ENCODE measurements at regions not wholly inside any gene's neighbourhood (a gene's known extent, or its start where the extent isn't known, plus 50 kb on each side); places are given as distances from the start of the nearest gene placed in this dataset.
A peak's percentile ranks its signal among the peaks of the same experiment; 100 is the strongest.

- H3K4me3 ChIP-seq: no peak overlapping the region
- peak in 1 of 2 donors; percentile 58 for DNase-seq (ENCODE audit: extremely low spot score in 2 of 2)
- no peak for TF ChIP-seq POLR2AphosphoS5 (IDR thresholded peaks at IDR 0.05; ENCODE audit: insufficient read depth in 1 of 2, low read depth in 1 of 2)
- no peak for TF ChIP-seq POLR2A (IDR thresholded peaks at IDR 0.05)
- TF ChIP-seq CTCF (IDR thresholded peaks at IDR 0.05): no peak
- no peaks in the 10 kb centered on the region for H3K27me3 ChIP-seq
- no peaks in the 10 kb centered on the region for H3K36me3 ChIP-seq
- intact Hi-C loops (cut with DNase I): loop anchor here (10.0 kb wide), 1 partner anchor 1649 kb away; no protein-coding TSS in a partner anchor
- H3K27ac ChIP-seq: no peak overlapping the region
- no peaks in the 10 kb centered on the region for H3K4me1 ChIP-seq
- H3K9me3 ChIP-seq: no peaks in the 10 kb centered on the region
These were observed 72.0 kb upstream of the IGLL5 start for GRCh38 chr22:22815397-22816170.

- Histone ChIP-seq H3K36me3 (no peaks in the 10 kb centered on the region), H3K9me3 (no peaks in the 10 kb centered on the region), H3K4me3 (no peak overlapping the region), H3K4me1 (no peaks in the 10 kb centered on the region), H3K27ac (no peak overlapping the region), H3K27me3 (no peaks in the 10 kb centered on the region)
- intact Hi-C loops (cut with DNase I): loop anchor here (10.0 kb wide), 1 partner anchor 1649 kb away; no protein-coding TSS in a partner anchor
- DNase-seq (ENCODE audit: extremely low spot score in 2 of 2): peak in 1 of 2 donors; percentile 47
- TF ChIP-seq POLR2AphosphoS5 (IDR thresholded peaks at IDR 0.05; ENCODE audit: insufficient read depth in 1 of 2, low read depth in 1 of 2) (no peak), POLR2A (IDR thresholded peaks at IDR 0.05) (no peak), CTCF (IDR thresholded peaks at IDR 0.05) (no peak)
These were observed 71.5 kb upstream of the IGLL5 start for GRCh38 chr22:22816171-22816514.

- Histone ChIP-seq H3K4me3 (no peak overlapping the region), H3K9me3 (no peaks in the 10 kb centered on the region), H3K27ac (no peak overlapping the region), H3K36me3 (no peaks in the 10 kb centered on the region), H3K27me3 (no peaks in the 10 kb centered on the region), H3K4me1 (no peaks in the 10 kb centered on the region)
- intact Hi-C loops (cut with DNase I): loop anchor here (10.0 kb wide), 1 partner anchor 1648 kb away; no protein-coding TSS in a partner anchor
- no peak for DNase-seq (ENCODE audit: extremely low spot score in 2 of 2)
- TF ChIP-seq POLR2A (IDR thresholded peaks at IDR 0.05) (no peak), CTCF (IDR thresholded peaks at IDR 0.05) (no peak), POLR2AphosphoS5 (IDR thresholded peaks at IDR 0.05; ENCODE audit: insufficient read depth in 1 of 2, low read depth in 1 of 2) (no peak)
These were observed 70.7 kb upstream of the IGLL5 start for GRCh38 chr22:22816766-22817410.

- no peak for DNase-seq (ENCODE audit: extremely low spot score in 2 of 2)
These were observed 70.0 kb upstream of the IGLL5 start for GRCh38 chr22:22817468-22818201.

More at GRCh38 chr22:22817468-22818201, 70.0 kb upstream of the IGLL5 start:
- no peaks in the 10 kb centered on the region for H3K27me3 ChIP-seq
- intact Hi-C loops (cut with DNase I): loop anchor here (10.0 kb wide), 1 partner anchor 1647 kb away; no protein-coding TSS in a partner anchor
- H3K36me3 ChIP-seq: no peaks in the 10 kb centered on the region
- H3K4me1 ChIP-seq: no peaks in the 10 kb centered on the region
- H3K4me3 ChIP-seq: no peak overlapping the region
- H3K27ac ChIP-seq: no peak overlapping the region
- no peaks in the 10 kb centered on the region for H3K9me3 ChIP-seq
- TF ChIP-seq CTCF (IDR thresholded peaks at IDR 0.05): no peak
- TF ChIP-seq POLR2A (IDR thresholded peaks at IDR 0.05): no peak
- no peak for TF ChIP-seq POLR2AphosphoS5 (IDR thresholded peaks at IDR 0.05; ENCODE audit: insufficient read depth in 1 of 2, low read depth in 1 of 2)
